Subcutaneous abdominal adipose tissue (tissue), 5 donors: ENCODE measurements at regions not wholly inside any gene's neighbourhood (a gene's known extent, or its start where the extent isn't known, plus 50 kb on each side); places are given as distances from the start of the nearest gene placed in this dataset.
A peak's percentile ranks its signal among the peaks of the same experiment; 100 is the strongest.

Experiments
- H3K27ac ChIP-seq: one replicate; pipeline ENCODE4 v1.7.0; 2013; ENCODE audit warnings: low read depth, mild to moderate bottlenecking, inconsistent platforms, low read length, moderate library complexity
- H3K27me3 ChIP-seq, 5 donors: one replicate each; pipeline ENCODE4 v1.7.0; 2013; ENCODE audit warnings: low read length in 5 of 5, inconsistent platforms in 1 of 5; ENCODE audit not compliant: control insufficient read depth in 5 of 5, insufficient read depth in 4 of 5
- H3K36me3 ChIP-seq, 5 donors: one replicate each; pipeline ENCODE4 v1.7.0; 2013; ENCODE audit warnings: low read length in 5 of 5; ENCODE audit not compliant: control insufficient read depth in 5 of 5, insufficient read depth in 5 of 5
- H3K4me1 ChIP-seq, 5 donors: one replicate each; pipeline ENCODE4 v1.7.0; 2013; ENCODE audit warnings: low read length in 5 of 5, mild to moderate bottlenecking in 3 of 5, moderate library complexity in 1 of 5; ENCODE audit not compliant: control insufficient read depth in 5 of 5, insufficient read depth in 5 of 5
- H3K4me3 ChIP-seq, 5 donors: one replicate each; pipeline ENCODE4 v1.7.0; 2013; ENCODE audit warnings: low read length in 5 of 5, low read depth in 1 of 5
- H3K9ac ChIP-seq, 5 donors: one replicate each; pipeline ENCODE4 v1.7.0; 2013; ENCODE audit warnings: low read length in 5 of 5, mild to moderate bottlenecking in 4 of 5, moderate library complexity in 3 of 5
- H3K9me3 ChIP-seq, 5 donors: one replicate each; pipeline ENCODE4 v1.7.0; 2013; ENCODE audit warnings: low read length in 5 of 5; ENCODE audit not compliant: control insufficient read depth in 5 of 5
- donor health status: healthy.
- donor health status: healthy.
- donor health status: healthy.
- donor health status: healthy.
- donor health status: healthy.

- Histone ChIP-seq H3K4me1 (peaks cover 0 to 9% (median 0%) of the 10 kb centered on the region in 5 donors), H3K36me3 (no peaks in the 10 kb centered on the region), H3K4me3 (no peak overlapping the region), H3K27ac (no peak overlapping the region), H3K27me3 (no peaks in the 10 kb centered on the region), H3K9ac (peak overlapping the region in 1 of 5 donors; percentile 2), H3K9me3 (no peaks in the 10 kb centered on the region)
Observed at GRCh38 chr3:165462636-165463334, 266.6 kb upstream of the SLITRK3 start.

DNA sequence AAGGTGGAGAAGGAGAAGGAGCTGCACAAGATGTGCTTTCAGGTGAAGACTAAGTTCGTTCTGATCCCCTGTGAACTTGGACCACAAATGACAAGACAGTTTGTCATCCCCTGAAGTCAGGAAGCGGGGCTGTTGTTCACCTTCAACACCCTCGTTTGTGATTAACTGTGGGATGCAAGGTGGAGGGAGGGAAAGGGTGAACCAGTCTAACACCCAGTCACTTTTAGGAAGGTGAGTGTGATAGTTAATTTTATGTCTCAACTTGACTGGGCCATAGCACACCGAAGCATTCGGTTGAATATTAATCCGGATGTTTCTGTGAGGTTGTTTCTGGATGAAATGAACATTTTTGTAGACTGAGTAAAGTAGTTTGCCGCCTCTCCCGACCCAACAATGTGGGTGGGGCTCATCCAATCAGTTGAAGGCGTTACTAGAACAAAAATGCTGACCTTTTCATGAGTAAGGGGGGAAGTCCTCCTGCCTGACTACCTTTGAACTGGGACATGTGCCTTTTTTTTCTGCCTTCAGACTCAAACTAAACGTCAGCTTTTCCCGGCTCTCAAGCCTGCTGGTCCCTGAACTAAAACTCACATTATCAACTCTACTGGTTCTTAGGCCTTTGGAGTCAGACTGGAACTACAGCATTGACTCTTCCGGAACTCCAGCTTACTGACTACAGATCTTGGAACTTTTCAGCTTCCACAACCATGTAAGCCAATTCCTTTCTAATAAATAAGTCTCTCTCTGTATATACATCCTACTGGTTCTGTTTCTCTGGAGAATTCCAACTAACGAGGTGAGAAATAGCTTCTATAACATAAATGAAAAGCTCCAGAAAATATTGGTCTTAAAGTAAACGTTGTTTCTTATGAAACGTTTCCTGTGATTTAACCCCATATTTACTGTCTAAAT is 264.0 kb upstream of the SLITRK3 start:
- H3K27me3 ChIP-seq: no peaks in the 10 kb centered on the region
- H3K9me3 ChIP-seq: no peaks in the 10 kb centered on the region
- peaks cover 0 to 9% (median 0%) of the 10 kb centered on the region in 5 donors for H3K4me1 ChIP-seq
- H3K4me3 ChIP-seq: no peak overlapping the region
- no peak overlapping the region for H3K27ac ChIP-seq
- H3K36me3 ChIP-seq: no peaks in the 10 kb centered on the region
- no peak overlapping the region for H3K9ac ChIP-seq

DNA sequence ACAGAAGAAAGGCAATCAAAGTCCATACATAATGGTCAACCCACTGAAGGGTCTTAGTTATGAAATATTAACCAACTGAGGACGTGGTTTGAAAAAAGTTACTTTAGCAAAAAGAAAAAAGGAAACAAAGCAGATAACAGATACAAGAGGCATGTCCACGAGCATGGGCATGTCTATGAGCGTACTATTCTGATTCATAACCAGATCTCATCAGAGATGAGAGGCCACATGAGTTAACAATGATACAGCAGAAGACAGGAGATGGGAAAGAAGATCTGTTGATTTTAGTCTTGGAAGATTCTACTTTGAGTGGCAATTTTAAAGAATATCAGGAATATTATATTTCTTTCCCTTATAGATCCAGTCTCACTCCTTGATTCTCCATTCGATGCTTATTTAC is 262.9 kb upstream of the SLITRK3 start:
- Histone ChIP-seq H3K9ac (no peak overlapping the region), H3K36me3 (no peaks in the 10 kb centered on the region), H3K4me1 (peaks cover 0 to 9% (median 0%) of the 10 kb centered on the region in 5 donors), H3K4me3 (no peak overlapping the region), H3K9me3 (peaks cover 0 to 4% (median 0%) of the 10 kb centered on the region in 5 donors), H3K27me3 (no peaks in the 10 kb centered on the region), H3K27ac (no peak overlapping the region)

- Histone ChIP-seq H3K9ac (no peak overlapping the region), H3K27ac (no peak overlapping the region)
Observed at GRCh38 chr3:165457096-165457495, 260.9 kb upstream of the SLITRK3 start.

GRCh38 chr3:165455793-165456192 is 259.6 kb upstream of the SLITRK3 start:
- Histone ChIP-seq H3K4me1 (no peaks in the 10 kb centered on the region), H3K36me3 (no peaks in the 10 kb centered on the region), H3K9ac (no peak overlapping the region), H3K27ac (no peak overlapping the region), H3K9me3 (peaks cover 0 to 4% (median 0%) of the 10 kb centered on the region in 5 donors), H3K4me3 (no peak overlapping the region), H3K27me3 (no peaks in the 10 kb centered on the region)

More at GRCh38 chr3:165457096-165457495, 260.9 kb upstream of the SLITRK3 start:
- Histone ChIP-seq H3K4me3 (no peak overlapping the region), H3K4me1 (no peaks in the 10 kb centered on the region), H3K36me3 (no peaks in the 10 kb centered on the region), H3K27me3 (no peaks in the 10 kb centered on the region), H3K9me3 (peaks cover 0 to 4% (median 0%) of the 10 kb centered on the region in 5 donors)

DNA sequence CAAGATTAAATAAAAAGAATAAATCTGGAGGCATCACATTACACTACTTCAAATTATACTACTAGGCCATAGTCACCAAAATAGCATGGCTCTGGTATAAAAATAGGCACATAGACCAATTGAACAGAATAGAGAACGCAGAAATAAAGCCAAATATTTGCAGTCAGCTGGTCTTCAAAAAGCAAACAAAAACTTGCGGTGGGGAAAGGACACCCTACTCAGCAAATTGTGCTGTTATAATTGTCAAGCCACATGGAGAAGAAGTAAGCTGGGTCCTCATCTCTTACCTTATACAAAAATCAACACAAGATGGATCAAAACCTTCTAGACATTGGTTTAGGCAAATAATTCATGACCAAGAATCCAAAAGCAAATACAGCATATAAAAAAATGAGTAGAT is 259.2 kb upstream of the SLITRK3 start:
- H3K4me3 ChIP-seq: no peak overlapping the region
- no peak overlapping the region for H3K27ac ChIP-seq
- no peaks in the 10 kb centered on the region for H3K27me3 ChIP-seq
- no peaks in the 10 kb centered on the region for H3K4me1 ChIP-seq
- peaks cover 0 to 4% (median 0%) of the 10 kb centered on the region in 5 donors for H3K9me3 ChIP-seq
- H3K9ac ChIP-seq: no peak overlapping the region
- no peaks in the 10 kb centered on the region for H3K36me3 ChIP-seq

- no peaks in the 10 kb centered on the region for H3K36me3 ChIP-seq
- H3K9ac ChIP-seq: no peak overlapping the region
- H3K4me3 ChIP-seq: no peak overlapping the region
- H3K9me3 ChIP-seq: peaks cover 0 to 4% (median 0%) of the 10 kb centered on the region in 5 donors
- no peak overlapping the region for H3K27ac ChIP-seq
- H3K27me3 ChIP-seq: no peaks in the 10 kb centered on the region
- H3K4me1 ChIP-seq: no peaks in the 10 kb centered on the region
Observed at GRCh38 chr3:165451371-165452070, 255.3 kb upstream of the SLITRK3 start.

DNA sequence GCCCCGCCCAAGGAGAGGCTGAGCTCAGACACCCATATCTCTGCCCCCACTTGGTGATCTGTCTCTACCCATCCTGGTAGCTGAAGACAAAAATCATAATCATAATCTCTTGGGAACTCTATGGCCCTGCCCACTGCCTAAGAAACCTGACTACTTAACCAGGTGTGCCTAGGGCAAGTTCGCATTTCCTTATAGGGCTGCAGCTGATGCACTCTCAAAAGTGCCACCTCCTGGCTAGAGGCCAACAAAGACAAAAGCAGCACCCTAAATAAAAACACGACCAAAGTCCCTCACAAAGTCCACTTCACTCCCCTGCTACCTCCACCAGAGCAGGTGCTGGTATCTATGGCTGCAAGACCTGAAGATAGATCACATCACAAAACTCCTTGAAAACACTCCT is 250.4 kb upstream of the SLITRK3 start:
- Histone ChIP-seq H3K9ac (no peak overlapping the region), H3K4me3 (no peak overlapping the region), H3K36me3 (no peaks in the 10 kb centered on the region), H3K4me1 (no peaks in the 10 kb centered on the region), H3K27me3 (no peaks in the 10 kb centered on the region), H3K27ac (no peak overlapping the region), H3K9me3 (no peaks in the 10 kb centered on the region)

- H3K4me1 ChIP-seq: no peaks in the 10 kb centered on the region
- H3K4me3 ChIP-seq: no peak overlapping the region
- H3K36me3 ChIP-seq: no peaks in the 10 kb centered on the region
- no peaks in the 10 kb centered on the region for H3K27me3 ChIP-seq
- no peak overlapping the region for H3K27ac ChIP-seq
- H3K9ac ChIP-seq: no peak overlapping the region
- H3K9me3 ChIP-seq: no peaks in the 10 kb centered on the region
Observed at GRCh38 chr3:165444745-165445144, 248.6 kb upstream of the SLITRK3 start.

DNA sequence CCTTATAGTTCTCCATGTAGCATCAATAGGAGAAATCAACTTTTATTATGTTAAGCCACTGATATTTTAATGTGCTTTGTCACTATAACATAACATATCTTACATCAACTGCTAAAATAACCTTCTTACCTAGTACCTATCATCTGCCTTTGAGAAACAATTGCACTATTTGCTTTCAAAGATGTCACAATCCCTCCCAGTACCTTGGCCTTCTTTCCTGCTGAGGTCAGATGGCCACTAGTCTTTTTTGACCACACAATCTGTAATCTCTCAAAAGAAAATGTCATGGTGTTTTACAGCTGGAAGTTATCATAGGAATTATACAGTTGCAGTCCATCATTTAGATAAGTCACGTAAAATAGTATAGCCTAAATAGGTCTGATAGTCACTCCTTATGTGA is 247.5 kb upstream of the SLITRK3 start:
- Histone ChIP-seq H3K36me3 (no peaks in the 10 kb centered on the region), H3K4me1 (no peaks in the 10 kb centered on the region), H3K9ac (no peak overlapping the region), H3K27me3 (no peaks in the 10 kb centered on the region), H3K9me3 (no peaks in the 10 kb centered on the region), H3K27ac (no peak overlapping the region), H3K4me3 (no peak overlapping the region)
